ENCODE measurements at regions not wholly inside any gene's neighbourhood (a gene's known extent, or its start where the extent isn't known, plus 50 kb on each side); places are given as distances from the start of the nearest gene placed in this dataset.
"Not testable (repeated sequence)": the region's sequence is repeated elsewhere in the genome, so short reads cannot be mapped to it uniquely, and the experiment has no call there.

- TF ChIP-seq CTCF (IDR thresholded peaks at IDR 0.05; ENCODE audit: borderline replicate concordance, extremely low read depth, low read length, poor library complexity, severe bottlenecking); EZH2 (IDR thresholded peaks at IDR 0.05; ENCODE audit: borderline replicate concordance, low read depth, low read length, severe bottlenecking): not testable (repeated sequence)
Observed at GRCh38 chr2:111412841-111413650, 292.3 kb downstream of the BCL2L11 start.
